ENCODE measurements at regions not wholly inside any gene's neighbourhood (a gene's known extent, or its start where the extent isn't known, plus 50 kb on each side); places are given as distances from the start of the nearest gene placed in this dataset.

GRCh38 chr11:37621662-37622061 lies 1023.6 kb upstream of the RAG2 start:
- no peak for DNase-seq (ENCODE audit: low spot score)

GRCh38 chr11:37616291-37616690 lies 1018.3 kb upstream of the RAG2 start:
- no peak for DNase-seq (ENCODE audit: low spot score)

GRCh38 chr11:37613031-37613430 lies 1015.0 kb upstream of the RAG2 start:
- no peak for DNase-seq (ENCODE audit: low spot score)

GRCh38 chr11:37612146-37612545 lies 1014.1 kb upstream of the RAG2 start:
- no peak for DNase-seq (ENCODE audit: low spot score)

GRCh38 chr11:37605229-37605628 lies 1007.2 kb upstream of the RAG2 start:
- no peak for DNase-seq (ENCODE audit: low spot score)

GRCh38 chr11:37598381-37598780 lies 1000.3 kb upstream of the RAG2 start:
- no peak for DNase-seq (ENCODE audit: low spot score)

- no peak for DNase-seq (ENCODE audit: low spot score)
These were observed 999.7 kb upstream of the RAG2 start for GRCh38 chr11:37597776-37598175.

- DNase-seq (ENCODE audit: low spot score), result no peak
These were observed 997.8 kb upstream of the RAG2 start for GRCh38 chr11:37595845-37596244.

- no peak for DNase-seq (ENCODE audit: low spot score)
These were observed 976.3 kb upstream of the RAG2 start for GRCh38 chr11:37574361-37574760.

GRCh38 chr11:37572491-37573171 lies 974.6 kb upstream of the RAG2 start:
- DNase-seq (ENCODE audit: low spot score), result no peak

- no peak for DNase-seq (ENCODE audit: low spot score)
These were observed 973.2 kb upstream of the RAG2 start for GRCh38 chr11:37571246-37571645.

- no peak for DNase-seq (ENCODE audit: low spot score)
These were observed 963.0 kb upstream of the RAG2 start for GRCh38 chr11:37560991-37561390.

- DNase-seq (ENCODE audit: low spot score), result no peak
These were observed 962.3 kb upstream of the RAG2 start for GRCh38 chr11:37560346-37560745.

GRCh38 chr11:37558619-37559210 lies 960.7 kb upstream of the RAG2 start:
- DNase-seq (ENCODE audit: low spot score), result no peak

- no peak for DNase-seq (ENCODE audit: low spot score)
These were observed 960.0 kb upstream of the RAG2 start for GRCh38 chr11:37557990-37558389.

GRCh38 chr11:37552284-37552683 lies 954.2 kb upstream of the RAG2 start:
- DNase-seq (ENCODE audit: low spot score), result no peak

- no peak for DNase-seq (ENCODE audit: low spot score)
These were observed 946.5 kb upstream of the RAG2 start for GRCh38 chr11:37544491-37544890.

GRCh38 chr11:37533830-37534229 lies 935.8 kb upstream of the RAG2 start:
- DNase-seq (ENCODE audit: low spot score), result no peak

GRCh38 chr11:37533087-37533486 lies 935.1 kb upstream of the RAG2 start:
- no peak for DNase-seq (ENCODE audit: low spot score)

- no peak for DNase-seq (ENCODE audit: low spot score)
These were observed 934.2 kb upstream of the RAG2 start for GRCh38 chr11:37532271-37532670.

GRCh38 chr11:37527545-37527944 lies 929.5 kb upstream of the RAG2 start:
- no peak for DNase-seq (ENCODE audit: low spot score)

- no peak for DNase-seq (ENCODE audit: low spot score)
These were observed 927.3 kb upstream of the RAG2 start for GRCh38 chr11:37525336-37525735.

GRCh38 chr11:37519781-37520180 lies 921.7 kb upstream of the RAG2 start:
- DNase-seq (ENCODE audit: low spot score), result no peak

- DNase-seq (ENCODE audit: low spot score), result no peak
These were observed 914.2 kb upstream of the RAG2 start for GRCh38 chr11:37512156-37512780.
